Right lung (tissue), 2 donors: ENCODE measurements at regions not wholly inside any gene's neighbourhood (a gene's known extent, or its start where the extent isn't known, plus 50 kb on each side); places are given as distances from the start of the nearest gene placed in this dataset.

Source experiments
- DNase-seq, 2 donors: peaks; one replicate each; pipeline ENCODE4 v3.0.0-alpha.2; 2013

GRCh38 chr7:30212701-30213111 is 71.7 kb upstream of the ZNRF2 start:
- DNase-seq, result no peak

GRCh38 chr7:30213637-30214036 is 70.8 kb upstream of the ZNRF2 start:
- no peak for DNase-seq

GRCh38 chr7:30214651-30215137 is 69.7 kb upstream of the ZNRF2 start:
- DNase-seq, result no peak

GRCh38 chr7:30221764-30222163 is 62.6 kb upstream of the ZNRF2 start:
- no peak for DNase-seq

- DNase-seq, result no peak
Observed at GRCh38 chr7:30222515-30223215, 61.7 kb upstream of the ZNRF2 start.

- DNase-seq, result no peak
Observed at GRCh38 chr7:30223896-30224295, 60.5 kb upstream of the ZNRF2 start.

GRCh38 chr7:30224511-30225062 is 59.8 kb upstream of the ZNRF2 start:
- DNase-seq, result no peak

GRCh38 chr7:30225863-30226613 is 58.4 kb upstream of the ZNRF2 start:
- peak; percentile 87 for DNase-seq

GRCh38 chr7:30226614-30227268 is 57.7 kb upstream of the ZNRF2 start:
- no peak for DNase-seq

GRCh38 chr7:30231271-30231670 is 53.1 kb upstream of the ZNRF2 start:
- no peak for DNase-seq

GRCh38 chr7:30232391-30232790 is 52.0 kb upstream of the ZNRF2 start:
- DNase-seq, result no peak
